ENCODE measurements at regions not wholly inside any gene's neighbourhood (a gene's known extent, or its start where the extent isn't known, plus 50 kb on each side); places are given as distances from the start of the nearest gene placed in this dataset.

- no peak for TF ChIP-seq CTCF (IDR thresholded peaks at IDR 0.05)
- TF ChIP-seq EP300 (IDR thresholded peaks at IDR 0.05): no peak
Observed at GRCh38 chr3:124082343-124082742, 90.4 kb upstream of the ROPN1 start.
